ENCODE measurements at regions not wholly inside any gene's neighbourhood (a gene's known extent, or its start where the extent isn't known, plus 50 kb on each side); places are given as distances from the start of the nearest gene placed in this dataset.

GRCh38 chr4:183830438-183830985 is 74.6 kb upstream of the STOX2 start:
- Histone ChIP-seq H3K27me3 (ENCODE audit: low read length) (no peaks in the 10 kb centered on the region), H3K4me1 (ENCODE audit: insufficient read depth, low read length) (peaks cover 18% of the 10 kb centered on the region), H2AFZ (ENCODE audit: low read length) (no peak overlapping the region), H3K4me2 (ENCODE audit: low read length) (no peak overlapping the region), H3K36me3 (ENCODE audit: low read depth, low read length) (no peaks in the 10 kb centered on the region), H3K9ac (ENCODE audit: low read length) (no peak overlapping the region), H3K79me2 (ENCODE audit: low read length) (no peaks in the 10 kb centered on the region), H3K27ac (ENCODE audit: low read length) (no peak overlapping the region), H4K20me1 (ENCODE audit: low read length) (no peaks in the 10 kb centered on the region), H3K4me3 (ENCODE audit: low read length) (no peak overlapping the region), H3K9me3 (ENCODE audit: low read length) (no peaks in the 10 kb centered on the region), H3K9me2 (replicated peaks; ENCODE audit: low read length) (no peaks in the 10 kb centered on the region), H3F3A (ENCODE audit: low read length, unreplicated experiment) (no peaks in the 10 kb centered on the region)
- POLR2A ChIA-PET (ENCODE audit: unreplicated experiment): no interaction called here
- CTCF ChIA-PET: no interaction called here
- DNase-seq: peak; percentile 24
- intact Hi-C loops (cut with micrococcal nuclease): loop anchor here (10.0 kb wide), 1 partner anchor 116 kb away; no protein-coding TSS in a partner anchor
- TF ChIP-seq EZH2phosphoT487 (IDR thresholded peaks at IDR 0.05; ENCODE audit: borderline replicate concordance, low read length): no peak
- TF ChIP-seq, protein P1, sequence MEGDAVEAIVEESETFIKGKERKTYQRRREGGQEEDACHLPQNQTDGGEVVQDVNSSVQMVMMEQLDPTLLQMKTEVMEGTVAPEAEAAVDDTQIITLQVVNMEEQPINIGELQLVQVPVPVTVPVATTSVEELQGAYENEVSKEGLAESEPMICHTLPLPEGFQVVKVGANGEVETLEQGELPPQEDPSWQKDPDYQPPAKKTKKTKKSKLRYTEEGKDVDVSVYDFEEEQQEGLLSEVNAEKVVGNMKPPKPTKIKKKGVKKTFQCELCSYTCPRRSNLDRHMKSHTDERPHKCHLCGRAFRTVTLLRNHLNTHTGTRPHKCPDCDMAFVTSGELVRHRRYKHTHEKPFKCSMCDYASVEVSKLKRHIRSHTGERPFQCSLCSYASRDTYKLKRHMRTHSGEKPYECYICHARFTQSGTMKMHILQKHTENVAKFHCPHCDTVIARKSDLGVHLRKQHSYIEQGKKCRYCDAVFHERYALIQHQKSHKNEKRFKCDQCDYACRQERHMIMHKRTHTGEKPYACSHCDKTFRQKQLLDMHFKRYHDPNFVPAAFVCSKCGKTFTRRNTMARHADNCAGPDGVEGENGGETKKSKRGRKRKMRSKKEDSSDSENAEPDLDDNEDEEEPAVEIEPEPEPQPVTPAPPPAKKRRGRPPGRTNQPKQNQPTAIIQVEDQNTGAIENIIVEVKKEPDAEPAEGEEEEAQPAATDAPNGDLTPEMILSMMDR (conservative IDR thresholded peaks at IDR 0.05; ENCODE audit: low read depth, low read length): no peak
- TF ChIP-seq EZH2 (IDR thresholded peaks at IDR 0.05; ENCODE audit: low read length, unreplicated experiment): no peak
- BruUV-seq (replicated peaks): no TSS peak
- no peak for ATAC-seq

- Histone ChIP-seq H3K4me1 (ENCODE audit: insufficient read depth, low read length) (peaks cover 18% of the 10 kb centered on the region), H3K36me3 (ENCODE audit: low read depth, low read length) (no peaks in the 10 kb centered on the region), H3K79me2 (ENCODE audit: low read length) (no peaks in the 10 kb centered on the region), H3K27ac (ENCODE audit: low read length) (no peak overlapping the region), H2AFZ (ENCODE audit: low read length) (no peak overlapping the region), H3K4me2 (ENCODE audit: low read length) (no peak overlapping the region), H3K27me3 (ENCODE audit: low read length) (no peaks in the 10 kb centered on the region), H3K4me3 (ENCODE audit: low read length) (no peak overlapping the region), H4K20me1 (ENCODE audit: low read length) (no peaks in the 10 kb centered on the region), H3F3A (ENCODE audit: low read length, unreplicated experiment) (no peaks in the 10 kb centered on the region), H3K9me3 (ENCODE audit: low read length) (no peaks in the 10 kb centered on the region), H3K9ac (ENCODE audit: low read length) (no peak overlapping the region), H3K9me2 (replicated peaks; ENCODE audit: low read length) (no peaks in the 10 kb centered on the region)
- intact Hi-C loops (cut with micrococcal nuclease): loop anchor here (10.0 kb wide), 1 partner anchor 116 kb away; no protein-coding TSS in a partner anchor
- DNase-seq: no peak
- no TSS peak for BruUV-seq (replicated peaks)
- no peak for TF ChIP-seq EZH2 (IDR thresholded peaks at IDR 0.05; ENCODE audit: low read length, unreplicated experiment)
- no peak for TF ChIP-seq EZH2phosphoT487 (IDR thresholded peaks at IDR 0.05; ENCODE audit: borderline replicate concordance, low read length)
- TF ChIP-seq, protein P1 (conservative IDR thresholded peaks at IDR 0.05; ENCODE audit: low read depth, low read length): no peak
- no peak for ATAC-seq
- ChIA-PET CTCF (no interaction called here), POLR2A (ENCODE audit: unreplicated experiment) (no interaction called here)
Observed at GRCh38 chr4:183831026-183831446, 74.1 kb upstream of the STOX2 start.

- H3K4me3 ChIP-seq (ENCODE audit: low read length): no peak overlapping the region
- POLR2A ChIA-PET (ENCODE audit: unreplicated experiment): no interaction called here
- no peak overlapping the region for H3K4me2 ChIP-seq (ENCODE audit: low read length)
- no peak overlapping the region for H3K9ac ChIP-seq (ENCODE audit: low read length)
- no peak for DNase-seq
- no peak overlapping the region for H2AFZ ChIP-seq (ENCODE audit: low read length)
- no peaks in the 10 kb centered on the region for H3K9me2 ChIP-seq (replicated peaks; ENCODE audit: low read length)
- no peak for TF ChIP-seq EZH2phosphoT487 (IDR thresholded peaks at IDR 0.05; ENCODE audit: borderline replicate concordance, low read length)
- TF ChIP-seq, protein P1 (conservative IDR thresholded peaks at IDR 0.05; ENCODE audit: low read depth, low read length): no peak
- TF ChIP-seq EZH2 (IDR thresholded peaks at IDR 0.05; ENCODE audit: low read length, unreplicated experiment): no peak
- BruUV-seq (replicated peaks): no TSS peak
- peaks cover 18% of the 10 kb centered on the region for H3K4me1 ChIP-seq (ENCODE audit: insufficient read depth, low read length)
- no peak overlapping the region for H3K27ac ChIP-seq (ENCODE audit: low read length)
- H4K20me1 ChIP-seq (ENCODE audit: low read length): no peaks in the 10 kb centered on the region
- no peaks in the 10 kb centered on the region for H3K27me3 ChIP-seq (ENCODE audit: low read length)
- H3F3A ChIP-seq (ENCODE audit: low read length, unreplicated experiment): no peaks in the 10 kb centered on the region
- no peaks in the 10 kb centered on the region for H3K79me2 ChIP-seq (ENCODE audit: low read length)
- CTCF ChIA-PET: no interaction called here
- ATAC-seq: no peak
- no peaks in the 10 kb centered on the region for H3K36me3 ChIP-seq (ENCODE audit: low read depth, low read length)
- intact Hi-C loops (cut with micrococcal nuclease): loop anchor here (10.0 kb wide), 1 partner anchor 117 kb away; no protein-coding TSS in a partner anchor
- H3K9me3 ChIP-seq (ENCODE audit: low read length): no peaks in the 10 kb centered on the region
Observed at GRCh38 chr4:183831683-183832082, 73.4 kb upstream of the STOX2 start.
